ENCODE measurements at regions not wholly inside any gene's neighbourhood (a gene's known extent, or its start where the extent isn't known, plus 50 kb on each side); places are given as distances from the start of the nearest gene placed in this dataset.

DNA sequence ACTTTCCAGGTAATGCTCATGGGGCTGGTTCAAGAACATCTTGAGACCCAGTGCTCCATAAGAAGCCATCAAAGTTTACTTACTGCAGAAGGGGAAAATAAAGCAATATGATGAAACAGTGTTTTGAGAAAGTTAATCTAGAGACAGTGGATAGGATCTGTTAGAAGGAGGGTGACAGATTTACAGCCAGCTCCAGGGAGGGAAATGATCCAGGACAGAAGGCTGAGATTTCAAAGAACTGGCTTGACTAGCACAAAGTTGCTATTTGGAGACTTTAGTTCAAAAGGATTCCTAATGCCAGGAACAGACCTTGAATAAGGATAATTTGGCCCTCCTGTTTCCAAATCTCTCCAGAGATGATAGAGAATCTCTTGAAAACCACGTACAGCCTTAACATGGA lies 166.5 kb upstream of the NECTIN3 start:
- Histone ChIP-seq H3F3A (ENCODE audit: insufficient read depth, low read length, poor library complexity, severe bottlenecking) (no peaks in the 10 kb centered on the region), H3K9ac (ENCODE audit: low read length) (no peak overlapping the region), H3K4me2 (ENCODE audit: low read length) (no peak overlapping the region), H3K9me3 (ENCODE audit: low read length) (no peaks in the 10 kb centered on the region), H2AFZ (ENCODE audit: low read depth, low read length) (no peak overlapping the region), H3K9me2 (ENCODE audit: insufficient read depth, low read length) (no peaks in the 10 kb centered on the region), H3K4me3 (ENCODE audit: low read length) (no peak overlapping the region), H3K79me2 (replicated peaks; ENCODE audit: insufficient read depth, low read length) (no peaks in the 10 kb centered on the region), H3K27ac (ENCODE audit: low read length) (no peak overlapping the region), H4K20me1 (ENCODE audit: insufficient read depth) (no peaks in the 10 kb centered on the region), H3K27me3 (ENCODE audit: insufficient read depth, low read depth, low read length) (no peaks in the 10 kb centered on the region), H3K36me3 (ENCODE audit: insufficient read depth, low read length) (no peaks in the 10 kb centered on the region)
- TF ChIP-seq SMC3 (conservative IDR thresholded peaks at IDR 0.05; ENCODE audit: poor library complexity): no peak
- TF ChIP-seq EP300 (conservative IDR thresholded peaks at IDR 0.05; ENCODE audit: poor library complexity, severe bottlenecking): no peak
- TF ChIP-seq, protein P1, sequence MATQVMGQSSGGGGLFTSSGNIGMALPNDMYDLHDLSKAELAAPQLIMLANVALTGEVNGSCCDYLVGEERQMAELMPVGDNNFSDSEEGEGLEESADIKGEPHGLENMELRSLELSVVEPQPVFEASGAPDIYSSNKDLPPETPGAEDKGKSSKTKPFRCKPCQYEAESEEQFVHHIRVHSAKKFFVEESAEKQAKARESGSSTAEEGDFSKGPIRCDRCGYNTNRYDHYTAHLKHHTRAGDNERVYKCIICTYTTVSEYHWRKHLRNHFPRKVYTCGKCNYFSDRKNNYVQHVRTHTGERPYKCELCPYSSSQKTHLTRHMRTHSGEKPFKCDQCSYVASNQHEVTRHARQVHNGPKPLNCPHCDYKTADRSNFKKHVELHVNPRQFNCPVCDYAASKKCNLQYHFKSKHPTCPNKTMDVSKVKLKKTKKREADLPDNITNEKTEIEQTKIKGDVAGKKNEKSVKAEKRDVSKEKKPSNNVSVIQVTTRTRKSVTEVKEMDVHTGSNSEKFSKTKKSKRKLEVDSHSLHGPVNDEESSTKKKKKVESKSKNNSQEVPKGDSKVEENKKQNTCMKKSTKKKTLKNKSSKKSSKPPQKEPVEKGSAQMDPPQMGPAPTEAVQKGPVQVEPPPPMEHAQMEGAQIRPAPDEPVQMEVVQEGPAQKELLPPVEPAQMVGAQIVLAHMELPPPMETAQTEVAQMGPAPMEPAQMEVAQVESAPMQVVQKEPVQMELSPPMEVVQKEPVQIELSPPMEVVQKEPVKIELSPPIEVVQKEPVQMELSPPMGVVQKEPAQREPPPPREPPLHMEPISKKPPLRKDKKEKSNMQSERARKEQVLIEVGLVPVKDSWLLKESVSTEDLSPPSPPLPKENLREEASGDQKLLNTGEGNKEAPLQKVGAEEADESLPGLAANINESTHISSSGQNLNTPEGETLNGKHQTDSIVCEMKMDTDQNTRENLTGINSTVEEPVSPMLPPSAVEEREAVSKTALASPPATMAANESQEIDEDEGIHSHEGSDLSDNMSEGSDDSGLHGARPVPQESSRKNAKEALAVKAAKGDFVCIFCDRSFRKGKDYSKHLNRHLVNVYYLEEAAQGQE (IDR thresholded peaks at IDR 0.05; ENCODE audit: borderline replicate concordance): no peak
- no peak for TF ChIP-seq TAF1 (IDR thresholded peaks at IDR 0.05; ENCODE audit: low read depth)
- no peak for TF ChIP-seq EZH2 (IDR thresholded peaks at IDR 0.05; ENCODE audit: borderline replicate concordance, insufficient read depth, low read length, poor library complexity, severe bottlenecking)
- no peak for TF ChIP-seq POLR2AphosphoS5 (IDR thresholded peaks at IDR 0.05)
- TF ChIP-seq RAD21 (conservative IDR thresholded peaks at IDR 0.05): no peak
- TF ChIP-seq, protein P2, sequence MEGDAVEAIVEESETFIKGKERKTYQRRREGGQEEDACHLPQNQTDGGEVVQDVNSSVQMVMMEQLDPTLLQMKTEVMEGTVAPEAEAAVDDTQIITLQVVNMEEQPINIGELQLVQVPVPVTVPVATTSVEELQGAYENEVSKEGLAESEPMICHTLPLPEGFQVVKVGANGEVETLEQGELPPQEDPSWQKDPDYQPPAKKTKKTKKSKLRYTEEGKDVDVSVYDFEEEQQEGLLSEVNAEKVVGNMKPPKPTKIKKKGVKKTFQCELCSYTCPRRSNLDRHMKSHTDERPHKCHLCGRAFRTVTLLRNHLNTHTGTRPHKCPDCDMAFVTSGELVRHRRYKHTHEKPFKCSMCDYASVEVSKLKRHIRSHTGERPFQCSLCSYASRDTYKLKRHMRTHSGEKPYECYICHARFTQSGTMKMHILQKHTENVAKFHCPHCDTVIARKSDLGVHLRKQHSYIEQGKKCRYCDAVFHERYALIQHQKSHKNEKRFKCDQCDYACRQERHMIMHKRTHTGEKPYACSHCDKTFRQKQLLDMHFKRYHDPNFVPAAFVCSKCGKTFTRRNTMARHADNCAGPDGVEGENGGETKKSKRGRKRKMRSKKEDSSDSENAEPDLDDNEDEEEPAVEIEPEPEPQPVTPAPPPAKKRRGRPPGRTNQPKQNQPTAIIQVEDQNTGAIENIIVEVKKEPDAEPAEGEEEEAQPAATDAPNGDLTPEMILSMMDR (IDR thresholded peaks at IDR 0.05; ENCODE audit: poor library complexity, severe bottlenecking): no peak
- TF ChIP-seq MXI1 (conservative IDR thresholded peaks at IDR 0.05; ENCODE audit: poor library complexity, severe bottlenecking): no peak

DNA sequence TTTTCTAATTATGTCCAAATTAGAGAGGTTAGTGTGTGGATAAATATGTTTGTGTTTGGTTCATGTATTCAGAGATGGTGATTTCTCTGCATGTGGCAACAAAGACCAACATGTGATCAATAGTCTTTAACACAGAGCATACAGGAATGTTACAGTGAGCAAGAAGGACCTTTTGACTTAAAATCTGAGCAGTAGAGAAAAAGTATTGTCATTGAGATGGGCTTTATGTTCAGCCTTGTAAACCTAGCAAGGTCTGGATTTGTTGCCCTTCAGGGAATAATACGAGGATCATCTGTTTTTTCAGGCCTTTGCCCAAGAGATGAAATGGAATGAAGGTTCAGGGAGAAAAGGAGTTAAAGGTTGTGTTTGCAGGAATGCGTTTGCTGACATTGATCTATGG lies 161.8 kb upstream of the NECTIN3 start:
- H3K36me3 ChIP-seq (ENCODE audit: insufficient read depth, low read length): no peaks in the 10 kb centered on the region
- H3K27me3 ChIP-seq (ENCODE audit: insufficient read depth, low read depth, low read length): no peaks in the 10 kb centered on the region
- no peak overlapping the region for H3K27ac ChIP-seq (ENCODE audit: low read length)
- H3K9me3 ChIP-seq (ENCODE audit: low read length): no peaks in the 10 kb centered on the region
- H3K79me2 ChIP-seq (replicated peaks; ENCODE audit: insufficient read depth, low read length): no peaks in the 10 kb centered on the region
- no peak overlapping the region for H3K9ac ChIP-seq (ENCODE audit: low read length)
- no peaks in the 10 kb centered on the region for H3F3A ChIP-seq (ENCODE audit: insufficient read depth, low read length, poor library complexity, severe bottlenecking)
- TF ChIP-seq, protein P2 (IDR thresholded peaks at IDR 0.05; ENCODE audit: poor library complexity, severe bottlenecking): no peak
- TF ChIP-seq SMC3 (conservative IDR thresholded peaks at IDR 0.05; ENCODE audit: poor library complexity) (no peak), TAF1 (IDR thresholded peaks at IDR 0.05; ENCODE audit: low read depth) (no peak), RAD21 (conservative IDR thresholded peaks at IDR 0.05) (no peak), MXI1 (conservative IDR thresholded peaks at IDR 0.05; ENCODE audit: poor library complexity, severe bottlenecking) (no peak), EZH2 (IDR thresholded peaks at IDR 0.05; ENCODE audit: borderline replicate concordance, insufficient read depth, low read length, poor library complexity, severe bottlenecking) (no peak)
- no peak overlapping the region for H2AFZ ChIP-seq (ENCODE audit: low read depth, low read length)
- H3K9me2 ChIP-seq (ENCODE audit: insufficient read depth, low read length): no peaks in the 10 kb centered on the region
- no peaks in the 10 kb centered on the region for H4K20me1 ChIP-seq (ENCODE audit: insufficient read depth)
- no peak overlapping the region for H3K4me3 ChIP-seq (ENCODE audit: low read length)
- H3K4me2 ChIP-seq (ENCODE audit: low read length): no peak overlapping the region
